Colonic mucosa (tissue), 4 donors: ENCODE measurements at regions not wholly inside any gene's neighbourhood (a gene's known extent, or its start where the extent isn't known, plus 50 kb on each side); places are given as distances from the start of the nearest gene placed in this dataset.
"Not testable (repeated sequence)": the region's sequence is repeated elsewhere in the genome, so short reads cannot be mapped to it uniquely, and the experiment has no call there.

ENCODE experiments used
- DNase-seq: peaks from one replicate; pipeline ENCODE4 v3.0.0-alpha.2; 2020
- H3K27ac ChIP-seq: fragments of 200-600 bp; one replicate; pipeline ENCODE4 v1.8.0; 2021
- H3K27me3 ChIP-seq: fragments of 200-600 bp; one replicate; pipeline ENCODE4 v1.8.0; 2021
- H3K36me3 ChIP-seq: fragments of 200-600 bp; one replicate; pipeline ENCODE4 v1.8.0; 2021
- H3K4me1 ChIP-seq: fragments of 200-600 bp; one replicate; pipeline ENCODE4 v1.8.0; 2021; ENCODE audit warnings: mild to moderate bottlenecking
- H3K4me3 ChIP-seq: fragments of 200-600 bp; one replicate; pipeline ENCODE4 v1.8.0; 2021
- H3K9ac ChIP-seq, 2 donors: one replicate each; pipeline ENCODE4 v1.7.0; 2013; ENCODE audit warnings: control low read depth in 2 of 2, low read depth in 2 of 2, low read length in 2 of 2
- H3K9me3 ChIP-seq: fragments of 200-600 bp; one replicate; pipeline ENCODE4 v1.8.0; 2021
- CTCF ChIP-seq: fragments of 200-600 bp; IDR thresholded peaks from one replicate; pipeline ENCODE4 v1.8.0; 2022; ENCODE audit warnings: antibody characterized with exemption, mild to moderate bottlenecking
- intact Hi-C: fragments of 100-400 bp; cut with DNase I; formaldehyde crosslinking; loops from one replicate; pipeline ENCODE4 v1.14.1; 2022
- donor health status: healthy.
- donor health status: DM: no; HTN: no; CAD: no.
- donor health status: DM: no; HTN: no; CAD: no.

DNA sequence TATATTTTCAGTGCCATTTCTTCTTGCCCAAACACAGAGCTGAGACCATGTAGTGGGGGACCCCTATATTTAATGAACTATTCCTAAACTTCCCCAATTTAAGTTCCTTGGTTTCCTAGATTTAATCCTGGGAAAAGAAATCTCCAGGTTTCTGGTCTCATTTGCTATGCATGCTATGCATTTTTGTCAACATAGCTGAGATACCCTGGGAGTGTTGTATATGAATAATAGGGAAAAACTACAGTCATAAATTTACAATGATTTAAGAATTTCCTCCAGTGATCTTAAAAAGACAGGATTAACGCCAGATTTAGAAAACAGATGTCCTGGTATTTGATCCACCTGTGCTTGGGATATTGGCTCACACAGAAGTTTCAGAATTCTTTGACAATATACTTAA, 136.8 kb upstream of the RAPGEF2 start:
- Histone ChIP-seq H3K4me3 (no peak overlapping the region), H3K27ac (no peak overlapping the region), H3K9me3 (no peaks in the 10 kb centered on the region), H3K27me3 (no peaks in the 10 kb centered on the region), H3K36me3 (no peaks in the 10 kb centered on the region), H3K9ac (no peak overlapping the region), H3K4me1 (no peaks in the 10 kb centered on the region)
- intact Hi-C loops: no loop called here
- TF ChIP-seq CTCF: no peak
- no peak for DNase-seq

GRCh38 chr4:158968961-158969360, 133.9 kb upstream of the RAPGEF2 start:
- Histone ChIP-seq H3K9ac (no peak overlapping the region), H3K4me3 (no peak overlapping the region), H3K4me1 (no peaks in the 10 kb centered on the region), H3K9me3 (no peaks in the 10 kb centered on the region), H3K27me3 (no peaks in the 10 kb centered on the region), H3K36me3 (no peaks in the 10 kb centered on the region), H3K27ac (no peak overlapping the region)
- no peak for TF ChIP-seq CTCF
- intact Hi-C loops: no loop called here
- no peak for DNase-seq

GRCh38 chr4:158970812-158971211, 132.1 kb upstream of the RAPGEF2 start:
- no peak for DNase-seq
- Histone ChIP-seq H3K9me3 (no peaks in the 10 kb centered on the region), H3K4me3 (no peak overlapping the region), H3K27ac (no peak overlapping the region), H3K36me3 (no peaks in the 10 kb centered on the region), H3K27me3 (no peaks in the 10 kb centered on the region), H3K9ac (no peak overlapping the region), H3K4me1 (no peaks in the 10 kb centered on the region)
- TF ChIP-seq CTCF: no peak
- intact Hi-C loops: no loop called here

DNA sequence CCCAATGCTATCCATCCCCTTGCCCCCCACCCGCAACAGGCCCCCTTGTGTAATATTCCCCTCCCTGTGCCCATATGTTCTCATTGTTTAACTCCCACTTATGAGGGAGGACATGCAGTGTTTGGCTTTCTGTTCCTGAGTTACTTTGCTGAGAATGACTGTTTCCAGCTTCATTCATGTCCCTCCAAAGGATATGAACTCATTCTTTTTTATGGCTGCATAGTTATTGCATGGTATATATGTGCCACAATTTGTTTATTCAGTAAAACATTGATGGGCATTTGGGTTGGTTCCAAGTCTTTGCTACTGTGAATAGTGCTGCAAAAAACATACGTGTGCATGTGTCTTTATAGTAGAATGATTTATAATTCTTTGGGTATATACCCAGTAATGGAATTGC, 128.4 kb upstream of the RAPGEF2 start:
- H3K4me3 ChIP-seq, H3K9me3 ChIP-seq, H3K4me1 ChIP-seq, H3K27me3 ChIP-seq, H3K36me3 ChIP-seq, DNase-seq, intact Hi-C loops, H3K9ac ChIP-seq, H3K27ac ChIP-seq: not testable (repeated sequence)

GRCh38 chr4:158980711-158981110, 122.2 kb upstream of the RAPGEF2 start:
- H3K27me3 ChIP-seq, H3K4me1 ChIP-seq, H3K36me3 ChIP-seq, H3K4me3 ChIP-seq, DNase-seq, H3K9me3 ChIP-seq, intact Hi-C loops, H3K9ac ChIP-seq, H3K27ac ChIP-seq: not testable (repeated sequence)

DNA sequence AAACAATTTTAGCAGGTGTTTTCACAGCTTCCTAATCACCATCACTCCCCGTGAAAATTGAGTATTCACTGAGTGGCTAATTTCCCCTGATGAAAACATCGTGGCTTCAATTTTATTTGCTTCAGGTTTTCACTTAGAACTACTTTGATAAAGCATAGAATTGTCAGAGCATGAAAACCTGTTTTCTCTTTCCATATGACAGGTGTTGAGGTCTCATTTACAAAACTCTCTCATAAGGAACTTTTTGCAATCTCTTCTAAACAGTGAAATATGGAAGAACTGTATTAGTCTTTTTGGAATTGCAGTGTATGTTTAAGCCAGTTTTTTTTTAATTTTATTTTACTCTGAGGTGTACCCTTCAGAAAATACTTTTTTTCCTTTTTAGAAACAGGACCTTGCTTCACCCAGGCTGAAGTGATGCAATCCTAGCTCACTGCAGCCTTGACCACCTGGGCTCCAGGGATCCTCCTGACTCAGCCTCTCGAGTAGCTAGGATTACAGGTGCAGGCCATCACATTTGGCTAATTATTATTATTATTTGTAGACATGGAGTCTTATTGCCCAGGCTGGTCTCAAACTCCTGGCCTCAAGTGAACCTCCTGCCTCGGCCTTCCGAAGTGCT, 111.2 kb upstream of the RAPGEF2 start:
- intact Hi-C loops: no loop called here
- Histone ChIP-seq H3K36me3 (no peaks in the 10 kb centered on the region), H3K9ac (no peak overlapping the region), H3K4me3 (no peak overlapping the region), H3K27ac (no peak overlapping the region), H3K27me3 (no peaks in the 10 kb centered on the region), H3K9me3 (no peaks in the 10 kb centered on the region), H3K4me1 (no peaks in the 10 kb centered on the region)
- no peak for TF ChIP-seq CTCF
- no peak for DNase-seq
